ENCODE measurements at regions not wholly inside any gene's neighbourhood (a gene's known extent, or its start where the extent isn't known, plus 50 kb on each side); places are given as distances from the start of the nearest gene placed in this dataset.

DNA sequence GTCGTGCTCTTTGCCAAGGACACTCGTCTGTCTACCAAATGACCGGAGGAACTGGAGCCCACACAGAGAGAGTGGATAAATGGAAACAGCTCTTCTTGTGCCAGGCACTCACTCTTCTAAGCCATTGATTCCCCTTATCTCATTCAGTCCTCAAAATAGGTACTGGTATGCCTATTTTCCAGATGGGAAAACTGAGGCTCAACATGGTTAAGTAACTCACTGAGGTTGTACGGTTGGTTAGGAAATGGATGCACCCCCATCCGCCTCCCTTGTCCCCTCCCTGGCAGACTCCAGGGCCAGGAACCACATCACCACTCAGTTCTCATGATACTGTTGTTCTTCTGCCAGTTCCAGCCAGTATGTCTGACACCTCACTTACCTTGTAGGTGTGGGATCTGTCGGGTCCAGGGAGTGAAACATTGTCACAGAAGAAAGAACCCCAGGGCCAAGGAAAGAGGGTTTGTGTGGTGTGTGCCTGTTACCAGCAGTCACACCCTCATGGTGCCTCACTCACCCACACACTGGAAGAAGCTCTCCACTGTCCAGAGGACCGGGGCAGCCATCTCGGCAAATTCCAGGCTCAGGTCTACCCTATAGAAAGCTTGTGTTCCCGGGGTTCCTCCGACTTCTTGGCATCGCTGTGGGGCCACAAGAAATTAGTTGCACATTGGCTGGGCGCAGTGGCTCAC lies 58.8 kb upstream of the TARDBP start:
- TF ChIP-seq CTCF (IDR thresholded peaks at IDR 0.05; ENCODE audit: extremely low read depth in 1 of 2, insufficient read depth in 1 of 2, low read depth in 1 of 2, low read length in 2 of 2) (no peak), POLR2AphosphoS5 (IDR thresholded peaks at IDR 0.05; ENCODE audit: insufficient read depth, low read depth, low read length) (no peak), JUN (IDR thresholded peaks at IDR 0.05; ENCODE audit: borderline replicate concordance, insufficient read depth, insufficient read length, low read depth) (no peak), MAX (IDR thresholded peaks at IDR 0.05; ENCODE audit: insufficient read depth, insufficient read length) (no peak), EZH2 (IDR thresholded peaks at IDR 0.05; ENCODE audit: borderline replicate concordance, low read depth, low read length, severe bottlenecking) (no peak), POLR2A (IDR thresholded peaks at IDR 0.05; ENCODE audit: low read depth, low read length) (no peak), MYC (IDR thresholded peaks at IDR 0.05; ENCODE audit: low read depth, low read length) (no peak)
